ENCODE measurements at regions not wholly inside any gene's neighbourhood (a gene's known extent, or its start where the extent isn't known, plus 50 kb on each side); places are given as distances from the start of the nearest gene placed in this dataset.

- no peaks in the 10 kb centered on the region for H3K9me3 Mint-ChIP-seq (ENCODE audit: insufficient read depth)
- no peaks in the 10 kb centered on the region for H3K36me3 ChIP-seq (replicated peaks in 1 of 2; ENCODE audit: control extremely low read depth in 1 of 2, control insufficient read depth in 1 of 2, extremely low read depth in 1 of 2, insufficient read depth in 2 of 2, low read length in 1 of 2)
- H3K9me3 ChIP-seq (ENCODE audit: control extremely low read depth in 1 of 3, control insufficient read depth in 2 of 3, insufficient read depth in 1 of 3, low read length in 2 of 3): no peaks in the 10 kb centered on the region
- H3K9ac ChIP-seq (ENCODE audit: low read length): no peak overlapping the region
- no peaks in the 10 kb centered on the region for H3K27me3 Mint-ChIP-seq
- H3K4me3 Mint-ChIP-seq: no peak overlapping the region
- intact Hi-C loops (cut with micrococcal nuclease): no loop called here
- H3K4me1 ChIP-seq (ENCODE audit: control insufficient read depth in 2 of 2, insufficient read depth in 2 of 2, low read length in 2 of 2): no peaks in the 10 kb centered on the region
- H2AFZ ChIP-seq (ENCODE audit: insufficient read depth, low read depth, low read length, poor library complexity, severe bottlenecking): no peak overlapping the region
- no peak overlapping the region for H3K27ac ChIP-seq (ENCODE audit: low read length in 2 of 2)
- H3K79me2 ChIP-seq (ENCODE audit: control insufficient read depth, insufficient read depth, low read length): no peaks in the 10 kb centered on the region
- no peaks in the 10 kb centered on the region for H3K27me3 ChIP-seq (replicated peaks in 1 of 4; ENCODE audit: control extremely low read depth in 1 of 4, control insufficient read depth in 3 of 4, insufficient read depth in 4 of 4, low read length in 3 of 4)
- no peak overlapping the region for H3K4me3 ChIP-seq (ENCODE audit: control extremely low read depth in 1 of 5, extremely low read depth in 1 of 5, insufficient read depth in 1 of 5, low read depth in 2 of 5, low read length in 4 of 5)
- no peaks in the 10 kb centered on the region for H4K20me1 ChIP-seq (ENCODE audit: control insufficient read depth, insufficient read depth, low read length, poor library complexity, severe bottlenecking)
- TF ChIP-seq CTCF (IDR thresholded peaks at IDR 0.05): no peak
- no peak for TF ChIP-seq EZH2 (IDR thresholded peaks at IDR 0.05; ENCODE audit: borderline replicate concordance, insufficient read depth, low read depth, low read length, poor library complexity, severe bottlenecking)
- ChIA-PET CTCF (no interaction called here), POLR2A (no interaction called here)
- no peaks in the 10 kb centered on the region for H3K4me1 Mint-ChIP-seq
- H3K27ac Mint-ChIP-seq: no peak overlapping the region
- DNase-seq (no peak), ATAC-seq (ENCODE audit: low read depth) (no peak)
- no peak overlapping the region for H3K4me2 ChIP-seq (replicated peaks; ENCODE audit: low read depth, low read length, poor library complexity, severe bottlenecking)
Measured at GRCh38 chr7:131149429-131149773, 178.3 kb upstream of the MKLN1 start.

- WGBS (ENCODE audit: insufficient coverage): 63% methylated on average over 4 of the region's 4 CpGs
- no peaks in the 10 kb centered on the region for H3K27me3 Mint-ChIP-seq
- H3K79me2 ChIP-seq (ENCODE audit: control insufficient read depth, insufficient read depth, low read length): no peaks in the 10 kb centered on the region
- H3K9me3 ChIP-seq (ENCODE audit: control extremely low read depth in 1 of 3, control insufficient read depth in 2 of 3, insufficient read depth in 1 of 3, low read length in 2 of 3): no peaks in the 10 kb centered on the region
- no peaks in the 10 kb centered on the region for H3K9me3 Mint-ChIP-seq (ENCODE audit: insufficient read depth)
- H3K9ac ChIP-seq (ENCODE audit: low read length): no peak overlapping the region
- CTCF ChIA-PET: interaction anchor here (1.4 to 1.5 kb wide), 2 partner anchors 25 to 28 kb away, joined by 3 to 6 read pairs; no protein-coding TSS in a partner anchor
- ATAC-seq (ENCODE audit: low read depth) (no peak), DNase-seq (no peak)
- no peak overlapping the region for H3K27ac ChIP-seq (ENCODE audit: low read length in 2 of 2)
- no peaks in the 10 kb centered on the region for H3K4me1 Mint-ChIP-seq
- no peak overlapping the region for H3K4me3 ChIP-seq (ENCODE audit: control extremely low read depth in 1 of 5, extremely low read depth in 1 of 5, insufficient read depth in 1 of 5, low read depth in 2 of 5, low read length in 4 of 5)
- H3K36me3 ChIP-seq (replicated peaks in 1 of 2; ENCODE audit: control extremely low read depth in 1 of 2, control insufficient read depth in 1 of 2, extremely low read depth in 1 of 2, insufficient read depth in 2 of 2, low read length in 1 of 2): no peaks in the 10 kb centered on the region
- intact Hi-C loops (cut with micrococcal nuclease): no loop called here
- no peak overlapping the region for H3K4me3 Mint-ChIP-seq
- no peak overlapping the region for H2AFZ ChIP-seq (ENCODE audit: insufficient read depth, low read depth, low read length, poor library complexity, severe bottlenecking)
- no peaks in the 10 kb centered on the region for H3K27me3 ChIP-seq (replicated peaks in 1 of 4; ENCODE audit: control extremely low read depth in 1 of 4, control insufficient read depth in 3 of 4, insufficient read depth in 4 of 4, low read length in 3 of 4)
- no peaks in the 10 kb centered on the region for H4K20me1 ChIP-seq (ENCODE audit: control insufficient read depth, insufficient read depth, low read length, poor library complexity, severe bottlenecking)
- H3K4me1 ChIP-seq (ENCODE audit: control insufficient read depth in 2 of 2, insufficient read depth in 2 of 2, low read length in 2 of 2): no peaks in the 10 kb centered on the region
- H3K27ac Mint-ChIP-seq: no peak overlapping the region
- POLR2A ChIA-PET: interaction anchor here (0.6 kb wide), 1 partner anchor 8 kb away, joined by 3 read pairs; no protein-coding TSS in a partner anchor
- no peak overlapping the region for H3K4me2 ChIP-seq (replicated peaks; ENCODE audit: low read depth, low read length, poor library complexity, severe bottlenecking)
- TF ChIP-seq EZH2 (IDR thresholded peaks at IDR 0.05; ENCODE audit: borderline replicate concordance, insufficient read depth, low read depth, low read length, poor library complexity, severe bottlenecking) (no peak), CTCF (IDR thresholded peaks at IDR 0.05) (no peak)
Measured at GRCh38 chr7:131149840-131150239, 177.8 kb upstream of the MKLN1 start.

Measured in B cell (primary cell).